ENCODE measurements at regions not wholly inside any gene's neighbourhood (a gene's known extent, or its start where the extent isn't known, plus 50 kb on each side); places are given as distances from the start of the nearest gene placed in this dataset.

DNA sequence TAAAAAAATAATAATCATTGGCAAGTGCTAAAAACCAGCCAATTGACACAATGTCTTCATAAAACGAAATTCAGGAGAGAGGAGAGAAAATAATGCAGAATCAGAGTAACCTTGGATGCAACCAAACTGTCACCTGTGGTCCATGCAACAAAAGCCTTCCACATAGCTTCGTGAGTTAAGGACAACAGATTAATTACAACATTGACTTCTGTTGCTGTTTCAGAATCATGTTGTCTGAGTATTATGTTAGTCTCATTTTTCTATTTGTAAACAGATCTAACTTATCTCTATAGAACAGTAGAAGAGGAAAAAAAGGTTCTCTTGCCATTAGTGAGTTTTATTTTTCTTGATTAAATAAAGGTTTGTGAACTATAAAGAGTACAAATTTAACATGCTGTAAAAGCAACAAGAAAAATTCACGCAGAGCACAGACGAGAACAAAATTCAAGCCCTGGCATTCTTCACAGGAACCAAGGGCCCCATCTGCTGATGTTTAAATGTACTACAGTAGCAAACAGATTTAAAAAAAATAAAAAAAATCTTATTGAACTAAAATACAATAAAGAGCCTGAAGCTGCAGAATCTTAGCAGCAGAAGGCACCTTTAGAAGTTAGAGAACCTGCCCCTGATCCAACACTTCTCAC is 381.1 kb upstream of the PKN2 start:
- H3K4me1 Mint-ChIP-seq (ENCODE audit: low read depth): no peaks in the 10 kb centered on the region
- no peak overlapping the region for H3K27ac Mint-ChIP-seq
- H3K9me3 Mint-ChIP-seq: peaks cover 9% of the 10 kb centered on the region
- peak; percentile 1 for DNase-seq
- TF ChIP-seq, protein P1, sequence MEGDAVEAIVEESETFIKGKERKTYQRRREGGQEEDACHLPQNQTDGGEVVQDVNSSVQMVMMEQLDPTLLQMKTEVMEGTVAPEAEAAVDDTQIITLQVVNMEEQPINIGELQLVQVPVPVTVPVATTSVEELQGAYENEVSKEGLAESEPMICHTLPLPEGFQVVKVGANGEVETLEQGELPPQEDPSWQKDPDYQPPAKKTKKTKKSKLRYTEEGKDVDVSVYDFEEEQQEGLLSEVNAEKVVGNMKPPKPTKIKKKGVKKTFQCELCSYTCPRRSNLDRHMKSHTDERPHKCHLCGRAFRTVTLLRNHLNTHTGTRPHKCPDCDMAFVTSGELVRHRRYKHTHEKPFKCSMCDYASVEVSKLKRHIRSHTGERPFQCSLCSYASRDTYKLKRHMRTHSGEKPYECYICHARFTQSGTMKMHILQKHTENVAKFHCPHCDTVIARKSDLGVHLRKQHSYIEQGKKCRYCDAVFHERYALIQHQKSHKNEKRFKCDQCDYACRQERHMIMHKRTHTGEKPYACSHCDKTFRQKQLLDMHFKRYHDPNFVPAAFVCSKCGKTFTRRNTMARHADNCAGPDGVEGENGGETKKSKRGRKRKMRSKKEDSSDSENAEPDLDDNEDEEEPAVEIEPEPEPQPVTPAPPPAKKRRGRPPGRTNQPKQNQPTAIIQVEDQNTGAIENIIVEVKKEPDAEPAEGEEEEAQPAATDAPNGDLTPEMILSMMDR (IDR thresholded peaks at IDR 0.05): peak; percentile 59
- H3K4me3 Mint-ChIP-seq: no peak overlapping the region
- no peaks in the 10 kb centered on the region for H3K36me3 Mint-ChIP-seq (ENCODE audit: low read depth)
- H3K27me3 Mint-ChIP-seq (ENCODE audit: insufficient read depth): no peaks in the 10 kb centered on the region

DNA sequence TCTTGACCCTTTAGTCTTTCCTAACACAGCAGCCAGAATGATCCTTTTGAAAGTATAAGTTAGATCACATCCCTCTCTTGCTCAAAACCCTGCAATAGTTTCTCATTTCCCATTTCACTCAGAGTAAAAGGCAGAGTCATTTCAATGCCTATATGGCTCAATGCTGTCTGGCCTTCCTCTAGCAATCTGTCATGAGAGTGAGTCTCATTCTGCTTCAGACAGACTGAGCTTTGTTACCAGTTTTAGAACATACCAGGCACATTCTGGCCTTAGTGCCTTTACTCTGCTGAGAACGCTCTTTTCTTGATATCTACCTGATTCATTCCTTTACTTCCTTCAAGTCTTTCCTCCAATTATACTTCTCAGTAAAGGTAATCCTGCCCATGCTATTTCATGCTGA is 372.8 kb upstream of the PKN2 start:
- H3K9me3 Mint-ChIP-seq: peaks cover 7% of the 10 kb centered on the region
- no peak for DNase-seq
- TF ChIP-seq, protein P1 (IDR thresholded peaks at IDR 0.05): no peak
- H3K27ac Mint-ChIP-seq: no peak overlapping the region
- H3K27me3 Mint-ChIP-seq (ENCODE audit: insufficient read depth): peaks cover 1% of the 10 kb centered on the region; the same call in 1 of the 2 replicates
- H3K4me1 Mint-ChIP-seq (ENCODE audit: low read depth): no peaks in the 10 kb centered on the region
- H3K36me3 Mint-ChIP-seq (ENCODE audit: low read depth): no peaks in the 10 kb centered on the region
- no peak overlapping the region for H3K4me3 Mint-ChIP-seq

DNA sequence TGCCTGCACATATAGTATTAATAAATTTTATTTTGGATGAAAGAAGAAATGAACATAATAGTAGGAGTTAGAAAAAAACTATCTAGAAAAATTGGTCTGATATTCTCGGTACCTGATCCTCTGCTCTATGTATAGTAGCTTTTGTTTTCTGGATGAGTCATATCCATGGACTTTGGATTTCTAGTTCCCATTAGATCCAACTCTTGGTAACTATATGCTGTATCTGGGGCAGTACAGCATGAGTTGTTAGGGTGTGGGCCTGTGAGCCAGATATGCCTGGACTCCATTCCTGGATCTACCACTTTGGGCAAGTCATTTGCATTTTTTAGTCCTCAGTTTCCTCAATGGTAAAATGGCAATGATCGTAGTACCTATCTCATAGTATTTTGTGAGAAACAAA is 372.2 kb upstream of the PKN2 start:
- no peak for DNase-seq
- peaks cover 1% of the 10 kb centered on the region; the same call in 1 of the 2 replicates for H3K27me3 Mint-ChIP-seq (ENCODE audit: insufficient read depth)
- H3K4me3 Mint-ChIP-seq: no peak overlapping the region
- no peaks in the 10 kb centered on the region for H3K36me3 Mint-ChIP-seq (ENCODE audit: low read depth)
- H3K4me1 Mint-ChIP-seq (ENCODE audit: low read depth): no peaks in the 10 kb centered on the region
- H3K9me3 Mint-ChIP-seq: peaks cover 4% of the 10 kb centered on the region; the same call in 1 of the 2 replicates
- TF ChIP-seq, protein P1 (IDR thresholded peaks at IDR 0.05): no peak
- H3K27ac Mint-ChIP-seq: no peak overlapping the region

DNA sequence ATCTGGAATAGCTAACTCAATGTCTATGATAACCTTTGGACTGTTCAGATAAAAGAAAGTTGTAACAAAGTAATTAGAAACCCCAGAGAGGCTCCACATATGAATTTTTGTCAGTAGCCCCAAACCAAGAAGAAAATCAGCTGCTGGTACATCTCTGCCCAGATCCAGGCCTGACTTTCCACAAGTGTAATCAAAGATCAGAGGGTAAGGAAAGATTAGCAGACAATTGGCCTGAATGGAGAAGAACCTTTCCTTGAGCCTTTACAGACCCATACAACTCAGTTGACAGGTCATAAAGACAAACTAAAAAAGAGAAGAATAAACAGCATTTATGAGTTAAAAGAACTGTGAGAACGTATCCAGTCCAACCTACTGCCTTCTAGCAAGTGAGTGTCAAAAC is 366.7 kb upstream of the PKN2 start:
- Mint-ChIP-seq H3K4me3 (no peak overlapping the region), H3K9me3 (peaks cover 4% of the 10 kb centered on the region; the same call in 1 of the 2 replicates), H3K4me1 (ENCODE audit: low read depth) (no peaks in the 10 kb centered on the region), H3K27ac (no peak overlapping the region), H3K36me3 (ENCODE audit: low read depth) (no peaks in the 10 kb centered on the region), H3K27me3 (ENCODE audit: insufficient read depth) (no peaks in the 10 kb centered on the region)
- TF ChIP-seq, protein P1 (IDR thresholded peaks at IDR 0.05): no peak
- DNase-seq: no peak

DNA sequence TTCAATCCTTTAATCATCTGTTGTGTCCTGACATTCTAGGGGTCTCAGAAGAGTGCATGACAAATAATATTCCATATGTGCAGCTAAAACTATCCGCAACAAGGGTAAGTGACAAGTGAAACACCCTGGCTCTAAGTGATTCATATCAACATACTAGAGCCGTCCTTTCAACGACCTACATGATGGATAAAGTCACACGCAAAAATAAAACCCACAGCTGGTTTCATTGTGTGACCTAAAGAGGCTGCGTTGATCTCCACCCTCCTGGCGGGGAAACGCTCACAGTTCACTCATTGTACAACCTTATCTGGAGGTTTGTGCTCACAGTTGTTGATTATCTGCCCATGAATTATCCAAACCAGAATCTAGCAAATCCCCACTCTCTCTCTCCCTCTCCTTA is 365.3 kb upstream of the PKN2 start:
- H3K27me3 Mint-ChIP-seq (ENCODE audit: insufficient read depth): no peaks in the 10 kb centered on the region

More for the DNA sequence above, 365.3 kb upstream of the PKN2 start:
- Mint-ChIP-seq H3K4me1 (ENCODE audit: low read depth) (no peaks in the 10 kb centered on the region), H3K4me3 (no peak overlapping the region), H3K9me3 (peaks cover 10% of the 10 kb centered on the region), H3K27ac (no peak overlapping the region), H3K36me3 (ENCODE audit: low read depth) (no peaks in the 10 kb centered on the region)
- no peak for DNase-seq
- TF ChIP-seq, protein P1 (IDR thresholded peaks at IDR 0.05): no peak
